ENCODE measurements at regions not wholly inside any gene's neighbourhood (a gene's known extent, or its start where the extent isn't known, plus 50 kb on each side); places are given as distances from the start of the nearest gene placed in this dataset.
"Not testable (repeated sequence)": the region's sequence is repeated elsewhere in the genome, so short reads cannot be mapped to it uniquely, and the experiment has no call there.

DNA sequence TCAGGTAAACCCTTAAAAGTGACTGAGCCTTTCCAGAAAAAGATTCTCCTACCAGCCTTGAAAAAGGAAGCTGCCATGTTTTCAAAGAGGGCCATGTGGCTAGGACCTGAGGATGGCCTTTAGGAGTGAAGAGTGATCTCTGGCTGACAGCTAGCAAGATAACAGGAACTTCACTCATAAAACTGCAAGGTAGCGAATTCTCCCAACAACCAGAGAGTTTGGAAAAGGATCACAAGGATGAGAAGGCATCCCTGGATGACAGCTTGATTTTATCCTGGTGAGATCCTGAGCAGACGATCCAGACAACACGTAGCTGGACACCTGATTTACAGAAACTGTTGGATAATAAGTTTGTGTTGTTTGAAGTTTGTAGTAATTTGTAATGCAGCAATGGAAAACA is 115.6 kb upstream of the FBXO33 start:
- no peak for DNase-seq
- Histone ChIP-seq H3K9me3 (ENCODE audit: severe bottlenecking) (no peaks in the 10 kb centered on the region), H3K27me3 (ENCODE audit: insufficient read depth, low read depth, severe bottlenecking) (peaks cover 7% of the 10 kb centered on the region), H3K27ac (no peak overlapping the region), H3K4me3 (ENCODE audit: low read depth, low read length) (no peak overlapping the region), H3K36me3 (no peaks in the 10 kb centered on the region)
- TF ChIP-seq, protein P1, sequence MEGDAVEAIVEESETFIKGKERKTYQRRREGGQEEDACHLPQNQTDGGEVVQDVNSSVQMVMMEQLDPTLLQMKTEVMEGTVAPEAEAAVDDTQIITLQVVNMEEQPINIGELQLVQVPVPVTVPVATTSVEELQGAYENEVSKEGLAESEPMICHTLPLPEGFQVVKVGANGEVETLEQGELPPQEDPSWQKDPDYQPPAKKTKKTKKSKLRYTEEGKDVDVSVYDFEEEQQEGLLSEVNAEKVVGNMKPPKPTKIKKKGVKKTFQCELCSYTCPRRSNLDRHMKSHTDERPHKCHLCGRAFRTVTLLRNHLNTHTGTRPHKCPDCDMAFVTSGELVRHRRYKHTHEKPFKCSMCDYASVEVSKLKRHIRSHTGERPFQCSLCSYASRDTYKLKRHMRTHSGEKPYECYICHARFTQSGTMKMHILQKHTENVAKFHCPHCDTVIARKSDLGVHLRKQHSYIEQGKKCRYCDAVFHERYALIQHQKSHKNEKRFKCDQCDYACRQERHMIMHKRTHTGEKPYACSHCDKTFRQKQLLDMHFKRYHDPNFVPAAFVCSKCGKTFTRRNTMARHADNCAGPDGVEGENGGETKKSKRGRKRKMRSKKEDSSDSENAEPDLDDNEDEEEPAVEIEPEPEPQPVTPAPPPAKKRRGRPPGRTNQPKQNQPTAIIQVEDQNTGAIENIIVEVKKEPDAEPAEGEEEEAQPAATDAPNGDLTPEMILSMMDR (IDR thresholded peaks at IDR 0.05; ENCODE audit: low read depth, low read length): no peak

DNA sequence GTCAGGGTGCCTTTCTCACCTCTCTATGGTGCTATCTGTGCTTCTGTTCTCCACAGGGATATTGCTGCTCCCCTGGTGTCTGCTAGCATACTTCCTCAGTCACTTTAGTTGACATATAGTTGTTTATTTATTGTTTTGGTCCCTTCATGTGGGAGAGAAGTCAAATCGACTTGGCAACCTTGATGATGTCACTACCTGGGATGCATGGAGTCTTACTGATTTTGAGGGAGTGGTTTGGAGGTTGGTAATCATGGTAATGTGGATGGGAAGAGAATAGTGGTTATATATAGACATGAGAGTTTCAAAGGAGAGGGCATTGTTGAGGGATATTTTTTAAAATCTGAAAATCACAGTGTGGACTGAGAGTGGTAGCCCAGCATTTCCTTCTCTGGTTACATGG is 73.6 kb upstream of the FBXO33 start:
- no peak for DNase-seq
- peaks cover 7% of the 10 kb centered on the region for H3K27me3 ChIP-seq (ENCODE audit: insufficient read depth, low read depth, severe bottlenecking)
- H3K9me3 ChIP-seq (ENCODE audit: severe bottlenecking): peaks cover 4% of the 10 kb centered on the region
- no peak overlapping the region for H3K27ac ChIP-seq
- no peaks in the 10 kb centered on the region for H3K36me3 ChIP-seq
- H3K4me3 ChIP-seq (ENCODE audit: low read depth, low read length): no peak overlapping the region
- TF ChIP-seq, protein P1 (IDR thresholded peaks at IDR 0.05; ENCODE audit: low read depth, low read length): no peak

DNA sequence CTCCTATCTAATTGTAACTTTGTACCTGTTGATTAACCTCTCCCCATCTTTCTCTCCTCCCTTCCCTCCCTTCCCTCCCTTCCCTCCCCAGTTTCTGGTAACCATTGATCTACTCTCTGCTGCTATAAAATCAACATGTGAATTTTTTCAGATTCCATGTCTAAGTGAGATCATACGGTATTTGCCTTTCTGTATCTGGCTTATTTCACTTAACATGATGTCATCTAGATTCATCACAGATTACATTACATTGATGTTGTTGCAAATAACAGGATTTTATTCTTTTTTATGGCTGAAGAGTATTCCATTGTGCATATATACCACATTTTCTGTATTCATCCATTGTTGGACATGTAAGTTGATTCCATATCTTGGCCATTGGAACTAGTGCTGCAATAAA is 68.0 kb upstream of the FBXO33 start:
- DNase-seq: no peak
- Histone ChIP-seq H3K27me3 (ENCODE audit: insufficient read depth, low read depth, severe bottlenecking) (peaks cover 16% of the 10 kb centered on the region), H3K36me3 (no peaks in the 10 kb centered on the region), H3K4me3 (ENCODE audit: low read depth, low read length) (no peak overlapping the region), H3K9me3 (ENCODE audit: severe bottlenecking) (peaks cover 3% of the 10 kb centered on the region), H3K27ac (no peak overlapping the region)
- TF ChIP-seq, protein P1 (IDR thresholded peaks at IDR 0.05; ENCODE audit: low read depth, low read length): no peak

DNA sequence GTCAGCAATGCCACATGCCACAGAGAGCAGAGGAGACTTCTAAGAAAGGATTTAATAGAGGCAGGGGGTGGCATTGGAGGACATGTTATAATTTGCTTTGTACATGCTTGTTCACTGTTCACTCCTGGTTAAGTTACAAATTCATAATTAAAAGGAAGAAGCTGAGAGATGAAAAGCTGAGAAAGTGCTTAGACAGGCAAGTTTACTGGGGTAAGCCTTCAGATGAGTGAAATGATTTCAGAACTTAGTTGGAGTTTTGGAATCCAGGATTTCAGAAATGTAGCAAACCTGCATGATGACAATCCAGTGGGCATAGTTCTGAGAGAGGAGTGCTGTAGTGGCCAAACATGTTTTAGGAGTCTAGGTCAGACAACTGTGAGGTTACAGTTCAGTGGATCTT is 67.3 kb upstream of the FBXO33 start:
- DNase-seq: no peak
- H3K36me3 ChIP-seq: no peaks in the 10 kb centered on the region
- TF ChIP-seq, protein P1 (IDR thresholded peaks at IDR 0.05; ENCODE audit: low read depth, low read length): no peak

DNA sequence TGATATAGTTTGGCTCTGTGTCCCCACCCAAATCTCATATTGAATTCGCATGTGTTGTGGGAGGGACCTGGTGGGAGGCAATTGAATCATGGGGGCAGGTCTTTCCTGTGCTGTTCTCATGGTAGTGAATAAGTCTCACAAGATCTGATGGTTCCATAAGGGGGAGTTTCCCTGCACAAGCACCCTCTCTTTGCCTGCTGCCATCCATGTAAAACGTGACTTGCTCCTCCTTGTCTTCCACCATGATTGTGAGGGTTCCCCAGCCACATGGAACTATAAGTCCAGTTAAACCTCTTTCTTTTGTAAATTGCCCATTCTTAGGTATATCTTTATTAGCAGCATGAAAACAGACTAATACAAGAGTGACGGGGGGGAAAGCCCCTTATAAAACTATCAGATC is 65.4 kb upstream of the FBXO33 start:
- peaks cover 14% of the 10 kb centered on the region for H3K27me3 ChIP-seq (ENCODE audit: insufficient read depth, low read depth, severe bottlenecking)
- H3K4me3 ChIP-seq (ENCODE audit: low read depth, low read length); DNase-seq; H3K36me3 ChIP-seq; H3K9me3 ChIP-seq (ENCODE audit: severe bottlenecking); H3K27ac ChIP-seq: not testable (repeated sequence)

More for the DNA sequence above, 67.3 kb upstream of the FBXO33 start:
- no peak overlapping the region for H3K4me3 ChIP-seq (ENCODE audit: low read depth, low read length)
- H3K27me3 ChIP-seq (ENCODE audit: insufficient read depth, low read depth, severe bottlenecking): peaks cover 15% of the 10 kb centered on the region
- peaks cover 3% of the 10 kb centered on the region for H3K9me3 ChIP-seq (ENCODE audit: severe bottlenecking)
- H3K27ac ChIP-seq: no peak overlapping the region

DNA sequence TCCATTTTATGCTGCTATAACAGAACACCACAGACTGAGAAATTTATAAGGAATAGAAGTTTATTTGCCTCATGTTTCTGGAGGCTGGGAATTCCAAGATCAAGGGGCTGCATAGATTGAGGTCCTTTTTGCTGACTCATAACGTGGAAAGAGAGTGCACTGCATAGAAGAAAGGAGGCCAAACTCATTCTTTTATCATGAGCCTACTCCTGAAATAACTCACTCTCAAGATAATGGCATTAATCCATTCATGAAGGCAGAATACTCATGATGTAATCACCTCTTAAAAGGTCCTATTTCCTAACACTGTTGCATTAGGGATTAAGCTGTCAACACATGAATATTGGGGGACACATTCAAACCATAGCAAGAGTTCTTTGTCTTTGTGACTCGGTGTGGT is 60.0 kb upstream of the FBXO33 start:
- DNase-seq: no peak
- H3K4me3 ChIP-seq (ENCODE audit: low read depth, low read length): no peak overlapping the region
- peaks cover 15% of the 10 kb centered on the region for H3K27me3 ChIP-seq (ENCODE audit: insufficient read depth, low read depth, severe bottlenecking)
- H3K9me3 ChIP-seq (ENCODE audit: severe bottlenecking): peaks cover under 1% of the 10 kb centered on the region
- H3K36me3 ChIP-seq: no peaks in the 10 kb centered on the region
- H3K27ac ChIP-seq: no peak overlapping the region
- TF ChIP-seq, protein P1 (IDR thresholded peaks at IDR 0.05; ENCODE audit: low read depth, low read length): no peak

Data from WERI-Rb-1 (cell line).